ENCODE measurements at regions not wholly inside any gene's neighbourhood (a gene's known extent, or its start where the extent isn't known, plus 50 kb on each side); places are given as distances from the start of the nearest gene placed in this dataset.
"Not testable (repeated sequence)": the region's sequence is repeated elsewhere in the genome, so short reads cannot be mapped to it uniquely, and the experiment has no call there.

GRCh38 chr4:94039226-94039625 lies 168.4 kb upstream of the SMARCAD1 start:
- TF ChIP-seq POLR2AphosphoS5 (IDR thresholded peaks at IDR 0.05) = no peak
- TF ChIP-seq POLR2A (IDR thresholded peaks at IDR 0.05) = no peak
- no peaks in the 10 kb centered on the region for H3K4me1 ChIP-seq
- no peaks in the 10 kb centered on the region for H3K9me3 ChIP-seq
- 85% methylated on average over 4 of the region's 4 CpGs for WGBS
- no peak for DNase-seq (ENCODE audit: low spot score in 2 of 2)
- H3K27ac ChIP-seq = no peak overlapping the region
- H3K36me3 ChIP-seq = no peaks in the 10 kb centered on the region
- no peaks in the 10 kb centered on the region for H3K27me3 ChIP-seq
- no peak overlapping the region for H3K4me3 ChIP-seq

GRCh38 chr4:94044471-94044870 lies 163.2 kb upstream of the SMARCAD1 start:
- H3K9me3 ChIP-seq; H3K36me3 ChIP-seq; H3K27ac ChIP-seq; H3K4me1 ChIP-seq; H3K27me3 ChIP-seq; H3K4me3 ChIP-seq; DNase-seq (ENCODE audit: low spot score in 2 of 2): not testable (repeated sequence)
- 91% methylated on average over 10 of the region's 14 CpGs for WGBS

- Histone ChIP-seq H3K27ac (no peak overlapping the region), H3K27me3 (no peaks in the 10 kb centered on the region), H3K4me1 (no peaks in the 10 kb centered on the region), H3K4me3 (no peak overlapping the region), H3K9me3 (no peaks in the 10 kb centered on the region), H3K36me3 (no peaks in the 10 kb centered on the region)
- DNase-seq (ENCODE audit: low spot score in 2 of 2) = no peak
- TF ChIP-seq CTCF (IDR thresholded peaks at IDR 0.05) (no peak), EP300 (IDR thresholded peaks at IDR 0.05) (no peak), POLR2AphosphoS5 (IDR thresholded peaks at IDR 0.05) (no peak), POLR2A (IDR thresholded peaks at IDR 0.05) (no peak)
- 92% methylated on average over 4 of the region's 4 CpGs for WGBS
Measured at GRCh38 chr4:94063084-94063483, 144.6 kb upstream of the SMARCAD1 start.

- TF ChIP-seq POLR2AphosphoS5 (IDR thresholded peaks at IDR 0.05) (no peak), CTCF (IDR thresholded peaks at IDR 0.05) (no peak), EP300 (IDR thresholded peaks at IDR 0.05) (no peak), POLR2A (IDR thresholded peaks at IDR 0.05) (no peak)
- Histone ChIP-seq H3K4me1 (no peaks in the 10 kb centered on the region), H3K27ac (no peak overlapping the region), H3K4me3 (no peak overlapping the region), H3K36me3 (no peaks in the 10 kb centered on the region), H3K9me3 (no peaks in the 10 kb centered on the region), H3K27me3 (no peaks in the 10 kb centered on the region)
- no peak for DNase-seq (ENCODE audit: low spot score in 2 of 2)
- WGBS = 50% methylated on average over 8 of the region's 8 CpGs
Measured at GRCh38 chr4:94068753-94069719, 138.6 kb upstream of the SMARCAD1 start.

- no peak overlapping the region for H3K27ac ChIP-seq
- H3K4me1 ChIP-seq = no peaks in the 10 kb centered on the region
- 53% methylated on average over 1 of the region's 1 CpG for WGBS
- H3K9me3 ChIP-seq = no peaks in the 10 kb centered on the region
- no peaks in the 10 kb centered on the region for H3K36me3 ChIP-seq
- H3K4me3 ChIP-seq = no peak overlapping the region
- no peak for DNase-seq (ENCODE audit: low spot score in 2 of 2)
- no peaks in the 10 kb centered on the region for H3K27me3 ChIP-seq
- TF ChIP-seq EP300 (IDR thresholded peaks at IDR 0.05) = no peak
- TF ChIP-seq POLR2AphosphoS5 (IDR thresholded peaks at IDR 0.05) = no peak
- TF ChIP-seq POLR2A (IDR thresholded peaks at IDR 0.05) = no peak
- no peak for TF ChIP-seq CTCF (IDR thresholded peaks at IDR 0.05)
Measured at GRCh38 chr4:94076498-94076897, 131.2 kb upstream of the SMARCAD1 start.

- WGBS = 83% methylated on average over 3 of the region's 3 CpGs
- TF ChIP-seq EP300 (IDR thresholded peaks at IDR 0.05) (no peak), POLR2AphosphoS5 (IDR thresholded peaks at IDR 0.05) (no peak), CTCF (IDR thresholded peaks at IDR 0.05) (no peak), POLR2A (IDR thresholded peaks at IDR 0.05) (no peak)
- H3K36me3 ChIP-seq = no peaks in the 10 kb centered on the region
- H3K27me3 ChIP-seq = no peaks in the 10 kb centered on the region
- no peaks in the 10 kb centered on the region for H3K9me3 ChIP-seq
- DNase-seq (ENCODE audit: low spot score in 2 of 2) = no peak
- H3K4me3 ChIP-seq = no peak overlapping the region
- H3K27ac ChIP-seq = no peak overlapping the region
- no peaks in the 10 kb centered on the region for H3K4me1 ChIP-seq
Measured at GRCh38 chr4:94084155-94084554, 123.5 kb upstream of the SMARCAD1 start.

- H3K27ac ChIP-seq; H3K27me3 ChIP-seq; H3K9me3 ChIP-seq; H3K36me3 ChIP-seq; DNase-seq (ENCODE audit: low spot score in 2 of 2); H3K4me3 ChIP-seq; H3K4me1 ChIP-seq: not testable (repeated sequence)
- 91% methylated on average over 5 of the region's 8 CpGs for WGBS
Measured at GRCh38 chr4:94099141-94099540, 108.5 kb upstream of the SMARCAD1 start.

Measured in suprapubic skin (tissue), 4 donors.